Ishikawa (cell line): ENCODE measurements at regions not wholly inside any gene's neighbourhood (a gene's known extent, or its start where the extent isn't known, plus 50 kb on each side); places are given as distances from the start of the nearest gene placed in this dataset.

Source experiments
- EP300 ChIP-seq: IDR thresholded peaks from 2 replicates; pipeline ENCODE4 v1.6.1; 2012; ENCODE audit warnings: borderline replicate concordance
- NFIC ChIP-seq: IDR thresholded peaks from 2 replicates; pipeline ENCODE4 v1.6.1; 2012
- RAD21 ChIP-seq: IDR thresholded peaks from 2 replicates; pipeline ENCODE4 v1.6.1; 2012; ENCODE audit warnings: low read depth
- TF ChIP-seq, protein P1 (sequence below): IDR thresholded peaks from 2 replicates; pipeline ENCODE4 v1.6.1; 2012

DNA sequence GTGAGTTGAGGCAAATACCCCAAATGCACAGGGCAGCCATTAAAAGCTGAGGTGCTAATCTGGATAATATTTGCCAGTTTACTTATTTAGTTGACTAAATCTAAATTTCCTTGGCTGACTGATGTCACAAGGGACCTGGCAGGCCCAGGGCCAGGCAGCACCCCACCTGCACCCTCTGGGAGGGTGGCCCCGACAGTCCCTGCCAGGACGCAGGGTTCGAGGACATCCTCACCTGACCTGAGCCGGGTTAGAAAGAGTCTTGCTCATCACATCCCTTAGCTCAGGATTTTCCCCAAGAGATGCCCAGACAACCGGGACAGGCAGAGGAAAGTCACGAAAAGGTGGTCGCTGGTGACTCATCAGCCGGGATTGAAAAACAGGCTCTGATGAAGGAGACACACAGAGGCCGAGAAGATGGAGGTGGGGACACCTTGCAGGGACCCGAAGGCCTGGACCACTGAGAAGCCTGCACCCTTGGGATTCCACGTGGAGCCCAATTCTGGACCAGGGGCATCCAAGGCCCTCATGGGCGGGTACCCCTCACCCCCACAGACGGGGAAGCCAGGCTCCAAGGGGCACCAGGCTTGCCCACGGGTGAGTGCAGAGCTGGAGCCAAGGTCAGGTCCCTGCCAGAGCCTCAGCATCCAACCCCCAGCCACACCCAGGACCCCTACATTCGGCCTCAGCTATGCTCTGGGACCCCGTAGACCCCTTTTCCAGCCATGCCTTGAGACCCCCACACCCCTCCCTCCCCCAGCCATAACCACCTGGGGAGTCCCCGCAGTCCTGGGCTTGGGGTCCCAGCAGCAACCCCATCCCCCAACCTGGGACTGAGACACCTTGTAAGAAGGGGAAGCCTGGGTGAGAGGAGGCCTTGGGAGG lies 103.2 kb downstream of the SOX1 start:
- TF ChIP-seq, protein P1, sequence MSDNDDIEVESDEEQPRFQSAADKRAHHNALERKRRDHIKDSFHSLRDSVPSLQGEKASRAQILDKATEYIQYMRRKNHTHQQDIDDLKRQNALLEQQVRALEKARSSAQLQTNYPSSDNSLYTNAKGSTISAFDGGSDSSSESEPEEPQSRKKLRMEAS: no peak
- no peak for TF ChIP-seq RAD21
- no peak for TF ChIP-seq EP300
- no peak for TF ChIP-seq NFIC
